Cardiac fibroblast (primary cell): ENCODE measurements at regions not wholly inside any gene's neighbourhood (a gene's known extent, or its start where the extent isn't known, plus 50 kb on each side); places are given as distances from the start of the nearest gene placed in this dataset.
A peak's percentile ranks its signal among the peaks of the same experiment; 100 is the strongest.

Experiments
- DNase-seq, 2 donors: peaks; one replicate each; pipeline versions ENCODE4 v3.0.0 to v3.0.0-alpha.2; 2010; ENCODE audit warnings: low read depth in 2 of 2
- H3K4me3 ChIP-seq, 2 donors: replicated peaks in 1 of 2; 1 replicate in 1 of 2; 2 replicates in 1 of 2; pipeline ENCODE4 v1.5.1; 2011; ENCODE audit warnings: low read depth in 2 of 2, low read length in 2 of 2, mild to moderate bottlenecking in 2 of 2, moderate library complexity in 1 of 2
- TF ChIP-seq, protein P1 (sequence below): IDR thresholded peaks from one replicate; pipeline ENCODE4 v1.5.1; 2011; ENCODE audit warnings: low read depth, mild to moderate bottlenecking, low read length, inconsistent platforms

DNA sequence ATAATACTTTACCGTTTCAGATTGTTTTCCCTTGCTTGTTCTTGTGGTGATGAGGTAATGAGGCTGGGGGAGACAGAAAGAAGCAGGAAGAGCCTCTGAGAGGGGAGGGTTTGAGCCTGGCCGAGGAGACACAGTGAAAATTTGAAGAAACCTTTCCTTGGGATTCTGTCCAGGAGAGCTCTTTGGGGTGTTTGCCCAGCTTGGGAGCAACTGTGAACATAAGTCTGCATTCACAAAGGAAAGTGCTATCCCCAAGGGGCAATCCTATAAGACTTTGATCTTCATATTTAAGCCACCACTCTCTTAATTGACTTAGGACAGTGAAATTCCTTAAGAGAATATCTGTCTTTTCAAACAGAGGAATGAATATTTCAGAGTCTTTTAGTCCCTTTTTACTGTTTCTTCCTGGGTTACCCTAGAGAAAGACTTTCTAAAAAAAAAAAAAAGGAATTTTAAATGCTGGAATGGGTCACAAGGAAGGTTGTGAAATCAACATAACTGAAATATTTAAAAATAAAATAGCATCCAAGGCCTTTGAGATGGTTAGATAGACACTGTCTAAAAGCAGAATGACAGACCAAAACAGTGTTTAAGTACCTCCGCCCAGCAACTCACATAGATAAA, 52.5 kb upstream of the STAM2 start:
- TF ChIP-seq, protein P1, sequence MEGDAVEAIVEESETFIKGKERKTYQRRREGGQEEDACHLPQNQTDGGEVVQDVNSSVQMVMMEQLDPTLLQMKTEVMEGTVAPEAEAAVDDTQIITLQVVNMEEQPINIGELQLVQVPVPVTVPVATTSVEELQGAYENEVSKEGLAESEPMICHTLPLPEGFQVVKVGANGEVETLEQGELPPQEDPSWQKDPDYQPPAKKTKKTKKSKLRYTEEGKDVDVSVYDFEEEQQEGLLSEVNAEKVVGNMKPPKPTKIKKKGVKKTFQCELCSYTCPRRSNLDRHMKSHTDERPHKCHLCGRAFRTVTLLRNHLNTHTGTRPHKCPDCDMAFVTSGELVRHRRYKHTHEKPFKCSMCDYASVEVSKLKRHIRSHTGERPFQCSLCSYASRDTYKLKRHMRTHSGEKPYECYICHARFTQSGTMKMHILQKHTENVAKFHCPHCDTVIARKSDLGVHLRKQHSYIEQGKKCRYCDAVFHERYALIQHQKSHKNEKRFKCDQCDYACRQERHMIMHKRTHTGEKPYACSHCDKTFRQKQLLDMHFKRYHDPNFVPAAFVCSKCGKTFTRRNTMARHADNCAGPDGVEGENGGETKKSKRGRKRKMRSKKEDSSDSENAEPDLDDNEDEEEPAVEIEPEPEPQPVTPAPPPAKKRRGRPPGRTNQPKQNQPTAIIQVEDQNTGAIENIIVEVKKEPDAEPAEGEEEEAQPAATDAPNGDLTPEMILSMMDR, result no peak
- H3K4me3 ChIP-seq, result no peak overlapping the region
- peak; percentile 31 to 62 for DNase-seq

DNA sequence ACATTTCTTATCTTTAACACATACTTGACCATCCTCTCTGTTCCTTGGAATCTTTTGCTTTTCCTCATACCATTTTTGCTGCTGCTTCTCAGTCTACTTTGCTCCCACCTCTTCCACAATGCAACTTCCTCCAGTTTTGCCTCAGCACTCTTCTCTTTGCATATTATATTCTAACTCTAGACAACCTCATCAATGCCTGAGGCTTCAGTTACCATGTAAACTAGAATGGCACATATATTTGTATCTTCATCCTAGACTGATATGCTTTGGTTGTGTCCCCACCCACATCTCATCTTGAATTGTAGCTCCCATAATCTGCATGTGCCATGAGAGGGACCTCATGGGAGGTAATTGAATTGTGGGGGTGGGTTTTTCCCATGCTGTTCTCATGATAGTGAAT, 55.9 kb upstream of the STAM2 start:
- no peak overlapping the region for H3K4me3 ChIP-seq
- DNase-seq, result no peak
- TF ChIP-seq, protein P1, result no peak

- no peak overlapping the region for H3K4me3 ChIP-seq
- no peak for DNase-seq
- TF ChIP-seq, protein P1, result no peak
Measured at GRCh38 chr2:152234277-152234676, 58.7 kb upstream of the STAM2 start.

GRCh38 chr2:152236191-152236925, 60.8 kb upstream of the STAM2 start:
- DNase-seq, result no peak
- TF ChIP-seq, protein P1, result no peak

GRCh38 chr2:152238016-152238415, 62.5 kb upstream of the STAM2 start:
- TF ChIP-seq, protein P1, result no peak
- no peak for DNase-seq
- no peak overlapping the region for H3K4me3 ChIP-seq

More at GRCh38 chr2:152236191-152236925, 60.8 kb upstream of the STAM2 start:
- no peak overlapping the region for H3K4me3 ChIP-seq

- TF ChIP-seq, protein P1, result no peak
- H3K4me3 ChIP-seq, result no peak overlapping the region
- DNase-seq, result peak; percentile 76 to 88
Measured at GRCh38 chr2:152240559-152241231, 65.1 kb upstream of the STAM2 start.
